ENCODE measurements at regions not wholly inside any gene's neighbourhood (a gene's known extent, or its start where the extent isn't known, plus 50 kb on each side); places are given as distances from the start of the nearest gene placed in this dataset.
"Not testable (repeated sequence)": the region's sequence is repeated elsewhere in the genome, so short reads cannot be mapped to it uniquely, and the experiment has no call there.

- no peak for DNase-seq
Observed at GRCh38 chr20:57813509-57814269, 103.9 kb upstream of the PMEPA1 start.

- not testable (repeated sequence) for DNase-seq
Observed at GRCh38 chr20:57812632-57813031, 102.8 kb upstream of the PMEPA1 start.

DNA sequence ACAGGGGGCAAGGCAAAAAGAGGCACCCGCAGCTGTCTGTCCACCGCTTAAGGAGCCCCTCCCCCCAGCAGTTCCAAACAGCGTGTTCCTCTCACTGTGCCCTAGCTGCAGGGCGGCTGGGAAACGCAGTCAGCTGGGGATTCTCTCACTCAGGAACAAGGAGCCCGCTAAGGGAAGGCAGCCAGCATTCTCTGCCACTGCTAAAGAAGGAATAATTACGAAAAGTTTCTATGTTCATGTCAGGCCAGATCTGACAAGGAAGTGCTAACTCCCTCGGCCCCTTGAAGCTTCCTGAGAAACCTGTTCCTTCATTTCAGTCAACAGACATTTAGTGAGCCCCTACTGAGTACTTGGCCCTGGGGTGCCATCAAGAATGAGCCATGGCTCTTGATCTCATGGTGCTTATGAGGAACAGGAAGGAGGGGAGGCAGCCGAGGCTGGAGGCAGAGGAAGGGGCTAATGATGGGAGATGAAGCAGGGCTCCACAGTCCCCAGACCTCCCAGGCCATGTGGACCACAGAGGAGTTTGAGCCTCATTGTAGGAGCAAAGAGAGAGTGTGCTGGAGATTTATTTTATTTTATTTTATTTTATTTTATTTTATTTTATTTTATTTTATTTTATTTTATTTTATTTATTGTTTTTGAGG, 101.7 kb upstream of the PMEPA1 start:
- DNase-seq, result no peak

- DNase-seq, result no peak
Observed at GRCh38 chr20:57810511-57811373, 100.9 kb upstream of the PMEPA1 start.

- DNase-seq, result no peak
Observed at GRCh38 chr20:57809661-57810172, 99.9 kb upstream of the PMEPA1 start.

GRCh38 chr20:57809149-57809548, 99.3 kb upstream of the PMEPA1 start:
- DNase-seq, result no peak

- no peak for DNase-seq
Observed at GRCh38 chr20:57808264-57809070, 98.7 kb upstream of the PMEPA1 start.

GRCh38 chr20:57807401-57808263, 97.8 kb upstream of the PMEPA1 start:
- no peak for DNase-seq

- DNase-seq, result no peak
Observed at GRCh38 chr20:57806975-57807374, 97.2 kb upstream of the PMEPA1 start.

DNA sequence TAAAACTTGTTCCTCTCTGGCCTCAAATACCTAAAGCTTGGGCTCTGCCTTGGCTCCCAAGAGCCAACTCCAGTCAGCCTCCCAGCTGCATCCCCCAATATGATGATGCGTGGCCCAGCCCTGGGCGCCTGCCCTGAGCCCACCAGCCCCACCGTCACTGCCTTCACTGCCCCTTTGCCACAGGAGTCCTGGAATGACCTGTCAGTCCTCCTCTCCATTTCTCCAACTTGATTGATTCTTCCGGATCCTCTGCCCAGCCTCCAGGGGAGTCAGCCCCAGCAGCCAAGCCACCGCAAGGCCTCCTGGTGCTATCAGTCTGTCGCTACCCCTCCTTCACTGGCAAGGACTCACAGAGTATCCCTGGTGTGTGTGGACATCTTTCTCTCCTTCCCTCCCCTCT, 96.7 kb upstream of the PMEPA1 start:
- no peak for DNase-seq

GRCh38 chr20:57805747-57806146, 95.9 kb upstream of the PMEPA1 start:
- DNase-seq, result no peak

- no peak for DNase-seq
Observed at GRCh38 chr20:57804470-57805250, 94.8 kb upstream of the PMEPA1 start.

- DNase-seq, result no peak
Observed at GRCh38 chr20:57803508-57804005, 93.7 kb upstream of the PMEPA1 start.

GRCh38 chr20:57802765-57803507, 93.1 kb upstream of the PMEPA1 start:
- DNase-seq, result no peak

DNA sequence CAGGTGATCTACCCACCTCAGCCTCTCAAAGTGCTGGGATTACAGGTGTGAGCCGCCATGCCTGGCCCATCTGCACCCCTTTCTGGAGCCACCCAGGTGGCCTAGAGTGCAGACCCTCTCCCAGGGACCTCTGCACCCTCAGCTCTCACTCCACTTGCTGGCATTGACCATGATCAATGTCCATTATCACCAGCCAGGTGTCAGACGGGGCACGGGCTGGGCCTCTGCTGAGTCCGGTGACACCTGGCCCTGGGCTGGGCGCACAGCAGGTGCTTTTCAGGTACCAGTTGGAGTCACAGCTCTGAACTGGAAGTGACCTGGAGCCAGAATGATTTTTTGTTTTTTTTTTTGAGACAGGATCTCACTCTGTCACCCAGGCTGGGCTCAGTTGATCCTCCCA, 91.8 kb upstream of the PMEPA1 start:
- DNase-seq, result no peak

- no peak for DNase-seq
Observed at GRCh38 chr20:57800791-57801430, 91.1 kb upstream of the PMEPA1 start.

DNA sequence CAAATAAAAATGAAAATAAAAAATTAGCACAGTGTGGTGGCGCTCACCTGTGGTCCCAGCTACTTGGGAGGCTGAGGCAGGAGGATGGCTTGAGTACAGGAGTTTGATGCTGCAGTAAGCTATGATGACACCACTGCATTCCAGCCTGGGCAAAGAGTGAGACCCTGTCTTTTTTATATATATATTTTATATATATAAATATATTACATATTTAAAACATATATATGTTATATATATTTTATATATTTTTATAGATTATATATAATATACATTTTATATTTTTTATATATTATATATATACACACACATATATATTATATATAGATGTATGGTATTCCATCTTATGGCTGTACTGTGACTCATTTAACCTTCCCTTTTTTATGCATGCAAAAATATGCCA, 87.6 kb upstream of the PMEPA1 start:
- no peak for DNase-seq

GRCh38 chr20:57795977-57796560, 86.3 kb upstream of the PMEPA1 start:
- no peak for DNase-seq

DNA sequence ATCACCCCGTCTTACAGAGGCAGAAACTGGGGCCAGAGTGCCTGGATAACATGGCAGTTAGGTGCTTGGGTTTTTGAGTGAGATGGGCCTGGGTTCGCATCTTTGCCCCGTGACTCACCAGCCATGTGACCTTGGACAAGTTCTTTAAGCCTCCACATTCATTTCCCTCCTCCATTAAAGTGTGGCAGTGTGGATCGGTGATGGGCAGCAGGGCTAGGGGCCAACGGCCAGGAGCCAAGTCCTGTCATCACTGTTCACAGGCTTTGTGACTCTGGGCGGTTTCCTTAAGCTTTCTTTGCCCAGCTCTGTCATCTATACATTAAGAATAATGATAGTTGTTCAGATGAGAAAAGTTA, 85.5 kb upstream of the PMEPA1 start:
- no peak for DNase-seq

Data from NCI-H1694 (cell line).